Retinal pigment epithelial cell (primary cell): ENCODE measurements at regions not wholly inside any gene's neighbourhood (a gene's known extent, or its start where the extent isn't known, plus 50 kb on each side); places are given as distances from the start of the nearest gene placed in this dataset.
"Not testable (repeated sequence)": the region's sequence is repeated elsewhere in the genome, so short reads cannot be mapped to it uniquely, and the experiment has no call there.

Source experiments
- DNase-seq: peaks from one replicate; pipeline ENCODE4 v3.0.0-alpha.2; 2010; ENCODE audit warnings: low read depth
- H3K4me3 ChIP-seq: 2 replicates; pipeline ENCODE4 v1.5.1; 2011; ENCODE audit warnings: mild to moderate bottlenecking, low read length, control low read depth, moderate library complexity
- CTCF ChIP-seq: conservative IDR thresholded peaks from 2 replicates; pipeline ENCODE4 v1.5.1; 2011; ENCODE audit warnings: low read depth, low read length, control low read depth, inconsistent platforms

DNA sequence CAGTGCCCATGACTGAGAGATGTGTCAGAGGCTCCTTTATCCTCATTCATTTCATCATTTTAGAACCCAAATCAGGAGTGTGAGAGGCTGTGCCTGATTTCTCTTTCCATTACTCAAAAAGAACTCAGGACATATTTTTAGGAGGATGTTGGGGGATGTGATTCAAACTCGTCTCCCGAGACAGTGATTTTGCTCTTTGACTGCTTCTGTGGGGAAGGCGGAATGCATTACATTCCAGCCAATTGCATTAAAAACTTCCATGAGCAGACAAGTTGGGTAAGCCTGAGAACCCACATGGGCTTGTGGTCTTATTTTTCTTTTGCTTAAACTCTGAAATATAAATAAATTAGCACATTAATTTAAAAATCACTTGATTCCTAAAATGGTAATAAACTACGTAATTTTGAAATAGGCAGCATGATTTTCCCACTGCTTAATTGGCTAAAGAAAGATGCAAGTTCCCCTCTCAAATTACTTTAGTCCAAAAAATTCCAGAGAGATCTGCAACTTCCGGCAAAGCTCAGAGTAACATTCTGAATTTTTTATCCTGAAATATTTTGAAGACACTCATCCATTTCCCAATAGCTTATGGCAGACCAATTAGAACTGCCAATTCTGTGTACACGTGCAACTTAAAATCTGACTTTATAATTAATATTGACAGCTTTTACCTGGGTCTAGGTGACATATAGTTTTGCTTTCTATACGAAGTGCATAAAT lies 185.6 kb downstream of the C7orf25 start:
- H3K4me3 ChIP-seq, result no peak overlapping the region
- DNase-seq, result no peak
- TF ChIP-seq CTCF, result no peak

- H3K4me3 ChIP-seq, result no peak overlapping the region
- no peak for TF ChIP-seq CTCF
Measured at GRCh38 chr7:42722716-42723115, 189.2 kb downstream of the C7orf25 start.

DNA sequence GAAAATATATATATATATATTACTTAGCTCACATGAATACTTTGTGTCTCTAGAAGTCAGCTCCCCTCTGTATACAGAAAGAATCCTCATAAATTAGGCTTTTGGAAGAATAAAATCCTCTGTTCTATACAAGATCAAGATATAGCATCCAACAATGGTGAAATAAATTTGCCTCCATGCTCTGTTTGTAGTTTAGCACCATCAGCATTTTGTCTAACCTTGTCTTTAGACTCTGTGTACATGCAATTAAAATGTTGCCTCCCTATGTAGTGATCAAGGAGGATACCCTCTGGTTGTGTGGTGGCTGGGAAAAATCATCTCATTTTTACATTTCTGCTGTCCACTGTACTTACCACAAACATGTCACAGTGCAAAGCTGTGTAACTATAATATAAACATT lies 189.7 kb downstream of the C7orf25 start:
- no peak overlapping the region for H3K4me3 ChIP-seq
- no peak for DNase-seq
- TF ChIP-seq CTCF, result no peak

More at GRCh38 chr7:42722716-42723115, 189.2 kb downstream of the C7orf25 start:
- no peak for DNase-seq

DNA sequence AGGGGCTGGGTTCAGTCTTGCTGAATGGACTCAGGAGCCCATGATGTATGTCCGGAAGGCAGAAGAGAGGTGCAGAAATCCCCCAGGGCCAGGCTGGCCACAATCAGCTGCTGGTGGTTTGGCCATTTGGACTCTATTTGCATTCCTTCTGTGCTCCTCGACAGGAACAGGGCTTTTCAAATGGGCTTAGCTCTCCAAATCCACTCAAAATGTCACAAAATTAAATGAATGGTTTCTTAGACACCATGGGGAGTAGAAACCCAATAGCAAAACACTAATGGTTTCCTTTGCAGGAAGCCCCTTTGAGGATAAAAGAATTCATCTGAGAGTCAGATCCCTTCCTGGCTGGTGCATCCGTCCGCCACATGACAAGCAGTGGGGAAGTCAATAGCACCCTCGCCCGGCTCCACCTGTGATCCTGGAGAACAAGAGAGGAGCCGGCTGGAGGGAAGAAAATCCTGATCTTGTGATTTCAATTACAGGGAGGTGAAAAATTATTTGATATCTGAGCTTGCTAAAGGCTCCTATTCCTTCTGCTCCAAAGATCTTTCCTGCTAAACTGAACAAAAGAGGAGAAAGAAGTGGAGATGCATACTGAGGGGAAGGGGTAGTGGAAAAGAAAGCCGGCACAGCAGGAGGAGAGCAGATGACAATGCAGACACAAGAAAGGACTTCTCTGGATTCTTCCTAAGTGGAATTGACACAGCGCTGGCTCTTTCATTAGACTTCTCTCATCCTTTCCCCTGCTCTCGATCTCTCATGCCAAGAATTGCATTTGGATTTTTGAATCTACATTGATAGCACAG lies 190.7 kb downstream of the C7orf25 start:
- no peak overlapping the region for H3K4me3 ChIP-seq
- no peak for DNase-seq
- no peak for TF ChIP-seq CTCF

DNA sequence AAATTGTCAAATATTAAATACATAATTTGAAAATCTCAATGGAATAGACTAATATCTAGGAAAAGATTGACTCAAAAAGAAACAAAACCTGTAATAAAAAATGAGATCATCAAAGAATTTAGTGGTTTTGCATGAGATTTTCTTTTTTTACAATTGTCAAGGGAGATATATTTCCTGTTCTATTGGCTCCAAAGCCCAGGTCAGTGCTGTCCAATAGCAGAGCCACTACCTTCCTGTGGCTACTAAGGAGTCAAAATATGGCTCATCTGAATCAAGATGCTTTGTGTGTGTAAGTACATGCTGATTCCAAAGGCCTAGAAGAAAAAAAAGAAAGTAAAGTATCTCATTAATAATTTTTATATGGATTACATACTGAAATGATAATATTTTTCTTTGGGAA lies 191.9 kb downstream of the C7orf25 start:
- no peak overlapping the region for H3K4me3 ChIP-seq
- no peak for TF ChIP-seq CTCF
- DNase-seq, result no peak

- not testable (repeated sequence) for H3K4me3 ChIP-seq, DNase-seq
Measured at GRCh38 chr7:42718466-42718865, 193.4 kb downstream of the C7orf25 start.

GRCh38 chr7:42714356-42714755 lies 197.5 kb downstream of the C7orf25 start:
- H3K4me3 ChIP-seq, result no peak overlapping the region
- no peak for DNase-seq
- no peak for TF ChIP-seq CTCF
